ENCODE measurements at regions not wholly inside any gene's neighbourhood (a gene's known extent, or its start where the extent isn't known, plus 50 kb on each side); places are given as distances from the start of the nearest gene placed in this dataset.

DNA sequence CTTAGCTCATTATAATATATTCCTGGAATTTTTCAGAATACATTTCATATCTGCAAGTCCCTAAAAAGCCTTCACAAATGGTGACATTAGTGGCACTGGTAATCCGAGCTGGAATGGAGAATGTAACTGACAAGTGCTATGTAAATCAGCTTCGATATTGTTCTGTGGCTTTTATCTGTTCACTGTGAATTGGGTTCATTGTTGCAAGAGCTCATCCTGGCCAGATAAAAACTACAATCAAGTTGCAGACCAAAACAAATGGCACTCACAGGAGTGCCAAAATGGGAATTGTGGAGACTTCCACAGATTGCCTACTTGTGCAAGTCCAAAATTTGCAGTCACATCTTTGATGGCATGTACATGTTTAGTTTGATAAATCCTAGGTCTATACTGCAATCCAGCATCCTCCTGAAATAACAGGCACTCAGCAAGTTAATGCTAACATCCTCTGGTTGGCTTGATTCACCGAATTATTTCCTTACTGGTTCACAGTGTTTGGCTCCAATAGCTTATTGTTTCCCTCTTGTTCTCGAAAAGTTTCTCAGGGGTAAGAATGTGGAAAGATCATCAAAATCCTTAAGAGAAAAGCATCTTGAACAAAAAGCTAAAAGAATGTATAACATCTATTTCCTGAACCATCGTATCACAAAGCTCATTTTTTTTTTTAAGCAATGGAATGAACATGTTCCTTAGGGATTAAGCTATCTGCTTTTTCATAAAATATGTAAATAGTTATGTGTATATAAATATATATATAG is 904.9 kb downstream of the CENPC start:
- TF ChIP-seq POLR2A (IDR thresholded peaks at IDR 0.05) (no peak), CTCF (IDR thresholded peaks at IDR 0.05) (no peak)
